GM23338 (cell line): ENCODE measurements at regions not wholly inside any gene's neighbourhood (a gene's known extent, or its start where the extent isn't known, plus 50 kb on each side); places are given as distances from the start of the nearest gene placed in this dataset.
A peak's percentile ranks its signal among the peaks of the same experiment; 100 is the strongest.

Experiments used
- ATAC-seq: fragments of 200-7000 bp; cut with Tn5 transposase; 3 replicates; pipeline ENCODE4 v1.9.1; 2020
- DNase-seq: peaks from one replicate; pipeline ENCODE4 v3.0.0-alpha.2; 2015; ENCODE audit warnings: low spot score
- H2AFZ ChIP-seq: fragments of 200-600 bp; sonication (generic); 2 replicates; pipeline ENCODE4 v1.8.0; 2016; ENCODE audit warnings: antibody characterized with exemption, mild to moderate bottlenecking, moderate library complexity
- H3F3A ChIP-seq: fragments of 200-600 bp; sonication (generic); replicated peaks from 2 replicates; pipeline ENCODE4 v1.8.0; 2017; ENCODE audit warnings: antibody characterized with exemption, mixed run types, low read depth
- H3K27ac ChIP-seq: fragments of 200-600 bp; sonication (generic); 2 replicates; pipeline ENCODE4 v1.6.1; 2016; ENCODE audit warnings: low read depth
- H3K27me3 ChIP-seq: fragments of 200-600 bp; sonication (generic); 2 replicates; pipeline ENCODE4 v1.8.0; 2016; ENCODE audit warnings: mild to moderate bottlenecking, mixed run types, moderate library complexity; ENCODE audit not compliant: insufficient read depth
- H3K36me3 ChIP-seq: fragments of 200-600 bp; sonication (generic); 2 replicates; pipeline ENCODE4 v1.8.0; 2016; ENCODE audit warnings: mild to moderate bottlenecking; ENCODE audit not compliant: insufficient read depth
- H3K4me1 ChIP-seq: fragments of 200-600 bp; sonication (generic); 2 replicates; pipeline ENCODE4 v1.8.0; 2016; ENCODE audit warnings: mild to moderate bottlenecking, moderate library complexity; ENCODE audit not compliant: insufficient read depth
- H3K4me2 ChIP-seq: fragments of 200-600 bp; sonication (generic); 2 replicates; pipeline ENCODE4 v1.7.1; 2017; ENCODE audit warnings: mixed run types
- H3K4me3 ChIP-seq: fragments of 200-600 bp; sonication (generic); 2 replicates; pipeline ENCODE4 v1.6.1; 2016; ENCODE audit warnings: mixed run types
- H3K79me2 ChIP-seq: fragments of 200-600 bp; sonication (generic); replicated peaks from 2 replicates; pipeline ENCODE4 v1.8.0; 2017; ENCODE audit warnings: mild to moderate bottlenecking; ENCODE audit not compliant: insufficient read depth
- H3K9me2 ChIP-seq: fragments of 200-600 bp; sonication (generic); 2 replicates; pipeline ENCODE4 v1.8.0; 2017; ENCODE audit not compliant: insufficient read depth
- H4K20me1 ChIP-seq: fragments of 200-600 bp; sonication (generic); replicated peaks from 2 replicates; pipeline ENCODE4 v1.8.0; 2017; ENCODE audit warnings: mild to moderate bottlenecking; ENCODE audit not compliant: insufficient read depth
- H3K27ac Mint-ChIP-seq: 2 replicates; pipeline ENCODE4 v1.8.0; 2020; ENCODE audit warnings: inconsistent platforms, mild to moderate bottlenecking, moderate library complexity, mixed read lengths
- H3K27me3 Mint-ChIP-seq: 3 replicates; pipeline ENCODE4 v1.8.0; 2022; ENCODE audit warnings: low read depth, mild to moderate bottlenecking, moderate library complexity, mixed read lengths, inconsistent platforms; ENCODE audit not compliant: insufficient read depth, poor library complexity
- H3K36me3 Mint-ChIP-seq: 3 replicates; pipeline ENCODE4 v1.8.0; 2021; ENCODE audit warnings: low read depth, mild to moderate bottlenecking, inconsistent platforms, moderate library complexity, mixed read lengths
- H3K4me1 Mint-ChIP-seq: 3 replicates; pipeline ENCODE4 v1.8.0; 2020; ENCODE audit warnings: mild to moderate bottlenecking, inconsistent platforms, mixed read lengths
- H3K4me3 Mint-ChIP-seq: 3 replicates; pipeline ENCODE4 v1.8.0; 2021; ENCODE audit warnings: moderate library complexity, mild to moderate bottlenecking, inconsistent platforms, mixed read lengths
- H3K9me3 Mint-ChIP-seq: 3 replicates; pipeline ENCODE4 v1.8.0; 2020; ENCODE audit warnings: moderate library complexity, mild to moderate bottlenecking, inconsistent platforms, mixed read lengths
- CREB1 ChIP-seq: fragments of 250-450 bp; sonication (Bioruptor Pico); IDR thresholded peaks from 2 replicates; pipeline ENCODE4 v1.5.0; 2020; ENCODE audit warnings: low read depth, mild to moderate bottlenecking, moderate library complexity
- ETS1 ChIP-seq: IDR thresholded peaks from 2 replicates; pipeline ENCODE4 v1.6.1; 2016; ENCODE audit warnings: antibody characterized with exemption
- EZH2 ChIP-seq: fragments of 200-600 bp; sonication (generic); IDR thresholded peaks from one replicate; pipeline ENCODE4 v1.8.0; 2017; ENCODE audit warnings: antibody characterized with exemption, mild to moderate bottlenecking, low read depth; ENCODE audit not compliant: unreplicated experiment
- JUNB ChIP-seq: IDR thresholded peaks from one replicate; pipeline ENCODE4 v1.6.1; 2016; ENCODE audit warnings: antibody characterized with exemption; ENCODE audit not compliant: unreplicated experiment
- NANOG ChIP-seq: IDR thresholded peaks from 2 replicates; pipeline ENCODE4 v1.6.1; 2016; ENCODE audit warnings: antibody characterized with exemption, borderline replicate concordance
- POLR2AphosphoS5 ChIP-seq: IDR thresholded peaks from 2 replicates; pipeline ENCODE4 v1.6.1; 2016; ENCODE audit warnings: antibody characterized with exemption, low read depth
- STAT1 ChIP-seq: IDR thresholded peaks from one replicate; pipeline ENCODE4 v1.6.1; 2016; ENCODE audit warnings: antibody characterized with exemption; ENCODE audit not compliant: unreplicated experiment
- ZNF114 ChIP-seq: fragments of 250-450 bp; sonication (Bioruptor Pico); IDR thresholded peaks from 2 replicates; pipeline ENCODE4 v1.5.0; 2020; ENCODE audit warnings: mild to moderate bottlenecking, moderate library complexity
- ZNF331 ChIP-seq: fragments of 250-450 bp; sonication (Bioruptor Pico); IDR thresholded peaks from 2 replicates; pipeline ENCODE4 v1.5.0; 2020; ENCODE audit warnings: low read depth, mild to moderate bottlenecking, moderate library complexity
- ZNF462 ChIP-seq: fragments of 250-450 bp; sonication (Bioruptor Pico); IDR thresholded peaks from 2 replicates; pipeline ENCODE4 v1.5.0; 2020; ENCODE audit warnings: mild to moderate bottlenecking, moderate library complexity
- TF ChIP-seq, protein P1 (sequence below): IDR thresholded peaks from one replicate; pipeline ENCODE4 v1.6.1; 2018; ENCODE audit warnings: antibody characterized with exemption; ENCODE audit not compliant: unreplicated experiment

- peak overlapping the region; percentile 8; the same call in 1 of the 2 replicates for H3K27ac Mint-ChIP-seq
- peaks cover 5% of the 10 kb centered on the region; the same call in 1 of the 2 replicates for H3K9me2 ChIP-seq
- no peak overlapping the region for H2AFZ ChIP-seq
- peaks cover 19% of the 10 kb centered on the region for H3K4me1 Mint-ChIP-seq
- no peak overlapping the region for H3K27ac ChIP-seq
- no peak overlapping the region for H3K4me3 ChIP-seq
- H3K27me3 Mint-ChIP-seq: peaks cover 2% of the 10 kb centered on the region
- no peak overlapping the region for H3K4me3 Mint-ChIP-seq
- ATAC-seq (no peak), DNase-seq (no peak)
- no peak overlapping the region for H3K4me2 ChIP-seq
- TF ChIP-seq CREB1 (CRISPR knock-in tag): no peak
- no peak for TF ChIP-seq JUNB
- TF ChIP-seq ZNF331 (CRISPR knock-in tag): no peak
- no peak for TF ChIP-seq POLR2AphosphoS5
- TF ChIP-seq ZNF462: no peak
- TF ChIP-seq STAT1: no peak
- TF ChIP-seq EZH2: no peak
- TF ChIP-seq, protein P1, sequence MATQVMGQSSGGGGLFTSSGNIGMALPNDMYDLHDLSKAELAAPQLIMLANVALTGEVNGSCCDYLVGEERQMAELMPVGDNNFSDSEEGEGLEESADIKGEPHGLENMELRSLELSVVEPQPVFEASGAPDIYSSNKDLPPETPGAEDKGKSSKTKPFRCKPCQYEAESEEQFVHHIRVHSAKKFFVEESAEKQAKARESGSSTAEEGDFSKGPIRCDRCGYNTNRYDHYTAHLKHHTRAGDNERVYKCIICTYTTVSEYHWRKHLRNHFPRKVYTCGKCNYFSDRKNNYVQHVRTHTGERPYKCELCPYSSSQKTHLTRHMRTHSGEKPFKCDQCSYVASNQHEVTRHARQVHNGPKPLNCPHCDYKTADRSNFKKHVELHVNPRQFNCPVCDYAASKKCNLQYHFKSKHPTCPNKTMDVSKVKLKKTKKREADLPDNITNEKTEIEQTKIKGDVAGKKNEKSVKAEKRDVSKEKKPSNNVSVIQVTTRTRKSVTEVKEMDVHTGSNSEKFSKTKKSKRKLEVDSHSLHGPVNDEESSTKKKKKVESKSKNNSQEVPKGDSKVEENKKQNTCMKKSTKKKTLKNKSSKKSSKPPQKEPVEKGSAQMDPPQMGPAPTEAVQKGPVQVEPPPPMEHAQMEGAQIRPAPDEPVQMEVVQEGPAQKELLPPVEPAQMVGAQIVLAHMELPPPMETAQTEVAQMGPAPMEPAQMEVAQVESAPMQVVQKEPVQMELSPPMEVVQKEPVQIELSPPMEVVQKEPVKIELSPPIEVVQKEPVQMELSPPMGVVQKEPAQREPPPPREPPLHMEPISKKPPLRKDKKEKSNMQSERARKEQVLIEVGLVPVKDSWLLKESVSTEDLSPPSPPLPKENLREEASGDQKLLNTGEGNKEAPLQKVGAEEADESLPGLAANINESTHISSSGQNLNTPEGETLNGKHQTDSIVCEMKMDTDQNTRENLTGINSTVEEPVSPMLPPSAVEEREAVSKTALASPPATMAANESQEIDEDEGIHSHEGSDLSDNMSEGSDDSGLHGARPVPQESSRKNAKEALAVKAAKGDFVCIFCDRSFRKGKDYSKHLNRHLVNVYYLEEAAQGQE: no peak
- no peak for TF ChIP-seq ETS1
- no peak for TF ChIP-seq ZNF114 (CRISPR knock-in tag)
- TF ChIP-seq NANOG: no peak
- no peaks in the 10 kb centered on the region for H3F3A ChIP-seq
- H4K20me1 ChIP-seq: no peaks in the 10 kb centered on the region
- peaks cover 5% of the 10 kb centered on the region; the same call in 1 of the 2 replicates for H3K4me1 ChIP-seq
- no peaks in the 10 kb centered on the region for H3K79me2 ChIP-seq
- H3K36me3 ChIP-seq: no peaks in the 10 kb centered on the region
- no peaks in the 10 kb centered on the region for H3K9me3 Mint-ChIP-seq
- no peaks in the 10 kb centered on the region for H3K36me3 Mint-ChIP-seq
- no peaks in the 10 kb centered on the region for H3K27me3 ChIP-seq
Measured at GRCh38 chr20:59448851-59449444, 148.5 kb downstream of the EDN3 start.
